ENCODE measurements at regions not wholly inside any gene's neighbourhood (a gene's known extent, or its start where the extent isn't known, plus 50 kb on each side); places are given as distances from the start of the nearest gene placed in this dataset.

DNA sequence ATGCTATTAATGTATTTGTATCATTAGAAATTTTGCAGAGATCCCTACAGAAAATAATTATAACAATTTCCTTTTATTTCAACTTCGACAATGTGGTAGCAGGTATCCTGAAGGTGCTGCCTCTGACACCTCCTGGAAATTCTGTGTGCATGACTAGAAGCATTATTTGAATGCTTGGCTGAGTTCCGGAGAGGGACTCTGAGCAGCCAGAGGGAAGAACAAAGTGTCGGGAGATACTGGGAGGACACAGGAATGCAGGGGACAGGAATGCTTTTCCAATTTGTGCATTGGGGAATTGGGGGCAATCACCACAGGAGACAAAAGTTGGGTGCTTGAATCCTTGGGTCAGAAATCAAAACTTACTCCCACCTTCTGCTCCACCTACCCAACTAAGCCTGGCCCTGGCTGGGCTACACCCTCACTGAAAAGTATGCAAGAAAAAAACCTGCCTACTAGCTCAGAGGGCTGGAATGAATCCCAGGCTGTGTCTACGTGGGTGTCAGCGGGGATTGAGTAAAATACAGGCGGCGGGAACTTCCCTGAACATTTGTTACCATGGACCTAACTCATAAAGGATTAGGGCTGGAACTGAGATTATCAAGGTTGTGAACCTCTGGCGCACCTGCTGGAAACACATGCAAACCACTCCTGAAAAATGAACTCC lies 299.3 kb downstream of the SOX11 start:
- no peak overlapping the region for H3K4me3 Mint-ChIP-seq
- DNase-seq (no peak), ATAC-seq (no peak)
- no peak overlapping the region for H3K27ac Mint-ChIP-seq
- CTCF ChIA-PET: no interaction called here
- no peaks in the 10 kb centered on the region for H3K36me3 Mint-ChIP-seq (ENCODE audit: low read depth)
- POLR2A ChIA-PET: no interaction called here
- no peaks in the 10 kb centered on the region for H3K4me1 Mint-ChIP-seq (ENCODE audit: low read depth)
- H3K9me3 Mint-ChIP-seq (ENCODE audit: insufficient read depth): no peaks in the 10 kb centered on the region
- no peaks in the 10 kb centered on the region for H3K27me3 Mint-ChIP-seq (ENCODE audit: low read depth)

GRCh38 chr2:5995832-5996231 lies 303.6 kb downstream of the SOX11 start:
- Mint-ChIP-seq H3K4me1 (ENCODE audit: low read depth) (no peaks in the 10 kb centered on the region), H3K4me3 (no peak overlapping the region), H3K27ac (no peak overlapping the region), H3K27me3 (ENCODE audit: low read depth) (no peaks in the 10 kb centered on the region), H3K36me3 (ENCODE audit: low read depth) (no peaks in the 10 kb centered on the region), H3K9me3 (ENCODE audit: insufficient read depth) (no peaks in the 10 kb centered on the region)
- ATAC-seq (no peak), DNase-seq (no peak)
- POLR2A ChIA-PET: no interaction called here
- CTCF ChIA-PET: no interaction called here

DNA sequence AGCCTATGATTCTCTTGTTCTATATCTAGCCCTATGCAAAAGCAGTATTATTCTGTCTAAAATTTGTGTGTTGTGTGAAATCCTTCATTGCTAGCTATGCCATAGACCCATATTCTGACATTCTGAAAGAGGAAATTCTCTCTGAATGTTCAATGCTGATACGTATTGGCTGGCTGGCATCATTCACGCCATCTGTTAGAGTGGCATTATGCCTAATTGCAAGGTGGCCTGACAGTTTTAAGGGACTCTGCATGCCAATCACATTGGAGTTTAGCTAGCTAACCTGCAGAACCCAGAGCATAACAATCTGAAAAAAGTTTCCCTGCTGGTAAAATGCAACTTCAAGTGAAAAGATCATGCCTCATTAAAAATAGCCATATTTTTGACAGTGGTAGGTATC lies 316.0 kb downstream of the SOX11 start:
- ATAC-seq: no peak
- ChIA-PET CTCF (no interaction called here), POLR2A (no interaction called here)
- Mint-ChIP-seq H3K27me3 (ENCODE audit: low read depth) (no peaks in the 10 kb centered on the region), H3K9me3 (ENCODE audit: insufficient read depth) (no peaks in the 10 kb centered on the region), H3K36me3 (ENCODE audit: low read depth) (no peaks in the 10 kb centered on the region), H3K27ac (no peak overlapping the region), H3K4me3 (no peak overlapping the region), H3K4me1 (ENCODE audit: low read depth) (no peaks in the 10 kb centered on the region)
- no peak for DNase-seq

DNA sequence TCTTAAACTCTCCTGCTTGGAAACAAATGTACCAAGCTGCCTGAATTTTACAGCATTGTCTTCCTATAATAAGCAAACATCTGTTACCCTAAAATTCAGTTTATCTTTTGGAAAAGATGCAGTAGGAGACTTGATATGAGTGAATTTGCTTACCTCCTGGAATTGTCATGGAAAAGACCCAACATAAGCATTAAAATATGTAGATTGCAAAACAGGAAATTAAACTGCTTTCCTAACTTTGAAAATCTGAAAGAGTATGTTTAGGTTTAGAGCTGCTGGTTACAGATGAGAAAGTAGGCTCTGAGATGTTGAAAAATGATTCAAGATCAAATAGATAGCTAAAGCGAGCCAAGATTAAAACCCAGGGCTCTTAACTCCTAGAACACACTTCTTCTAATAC lies 316.5 kb downstream of the SOX11 start:
- DNase-seq (no peak), ATAC-seq (no peak)
- ChIA-PET POLR2A (no interaction called here), CTCF (no interaction called here)
- Mint-ChIP-seq H3K4me1 (ENCODE audit: low read depth) (no peaks in the 10 kb centered on the region), H3K36me3 (ENCODE audit: low read depth) (no peaks in the 10 kb centered on the region), H3K9me3 (ENCODE audit: insufficient read depth) (no peaks in the 10 kb centered on the region), H3K27me3 (ENCODE audit: low read depth) (no peaks in the 10 kb centered on the region), H3K27ac (no peak overlapping the region), H3K4me3 (no peak overlapping the region)

DNA sequence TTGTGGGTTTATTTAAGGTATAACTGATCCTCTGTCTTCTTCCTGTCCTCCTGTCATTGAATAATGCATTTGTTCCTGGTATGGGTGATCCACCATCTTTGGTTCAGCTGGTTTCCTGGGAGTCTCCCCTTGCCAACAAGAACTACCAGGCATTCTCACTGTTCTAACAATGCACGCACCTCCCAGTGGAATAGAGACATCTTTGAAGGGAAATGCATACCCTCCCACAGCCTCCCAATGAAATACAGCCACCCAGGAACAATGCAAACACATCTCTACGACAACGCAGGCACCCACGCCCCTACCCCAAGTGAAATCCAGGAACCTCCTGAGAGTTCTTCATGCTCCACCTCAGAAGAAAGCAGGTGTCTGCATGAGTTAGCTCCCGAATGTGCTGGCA lies 318.0 kb downstream of the SOX11 start:
- POLR2A ChIA-PET: no interaction called here
- Mint-ChIP-seq H3K4me3 (no peak overlapping the region), H3K27ac (no peak overlapping the region), H3K4me1 (ENCODE audit: low read depth) (no peaks in the 10 kb centered on the region), H3K9me3 (ENCODE audit: insufficient read depth) (no peaks in the 10 kb centered on the region), H3K36me3 (ENCODE audit: low read depth) (no peaks in the 10 kb centered on the region), H3K27me3 (ENCODE audit: low read depth) (no peaks in the 10 kb centered on the region)
- CTCF ChIA-PET: no interaction called here
- DNase-seq (no peak), ATAC-seq (no peak)

DNA sequence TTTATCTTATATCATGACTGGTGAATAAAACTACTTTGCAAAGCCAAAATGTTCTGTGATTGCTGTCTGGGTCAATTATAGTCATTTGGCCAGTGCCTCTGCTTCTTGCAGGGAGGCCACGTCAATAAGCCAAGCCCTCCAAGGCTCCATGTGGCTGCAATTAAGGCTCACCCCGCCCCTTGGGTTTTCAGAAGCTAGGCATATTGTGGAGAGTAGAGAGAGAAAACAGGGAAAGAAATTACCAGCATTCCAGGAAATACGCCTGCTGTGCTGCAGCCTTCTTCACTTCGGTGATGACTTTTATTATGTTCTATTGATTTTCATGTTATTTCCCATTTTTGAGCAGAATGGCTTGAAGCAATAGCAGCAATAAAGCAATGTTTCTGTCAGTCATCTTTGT lies 319.7 kb downstream of the SOX11 start:
- Mint-ChIP-seq H3K36me3 (ENCODE audit: low read depth) (no peaks in the 10 kb centered on the region), H3K4me3 (no peak overlapping the region), H3K27me3 (ENCODE audit: low read depth) (no peaks in the 10 kb centered on the region), H3K9me3 (ENCODE audit: insufficient read depth) (no peaks in the 10 kb centered on the region), H3K4me1 (ENCODE audit: low read depth) (no peaks in the 10 kb centered on the region), H3K27ac (no peak overlapping the region)
- ChIA-PET CTCF (no interaction called here), POLR2A (no interaction called here)
- DNase-seq (no peak), ATAC-seq (no peak)

GRCh38 chr2:6017736-6018286 lies 325.6 kb downstream of the SOX11 start:
- CTCF ChIA-PET: no interaction called here
- no peaks in the 10 kb centered on the region for H3K4me1 Mint-ChIP-seq (ENCODE audit: low read depth)
- H3K36me3 Mint-ChIP-seq (ENCODE audit: low read depth): no peaks in the 10 kb centered on the region
- H3K27me3 Mint-ChIP-seq (ENCODE audit: low read depth): no peaks in the 10 kb centered on the region
- DNase-seq: no peak
- H3K9me3 Mint-ChIP-seq (ENCODE audit: insufficient read depth): peaks cover 3% of the 10 kb centered on the region
- H3K4me3 Mint-ChIP-seq: no peak overlapping the region
- H3K27ac Mint-ChIP-seq: no peak overlapping the region
- no peak for ATAC-seq
- POLR2A ChIA-PET: no interaction called here

GRCh38 chr2:6024229-6024628 lies 332.0 kb downstream of the SOX11 start:
- ATAC-seq (no peak), DNase-seq (no peak)
- no peaks in the 10 kb centered on the region for H3K36me3 Mint-ChIP-seq (ENCODE audit: low read depth)
- H3K4me1 Mint-ChIP-seq (ENCODE audit: low read depth): no peaks in the 10 kb centered on the region
- ChIA-PET CTCF (no interaction called here), POLR2A (no interaction called here)
- H3K27me3 Mint-ChIP-seq (ENCODE audit: low read depth): no peaks in the 10 kb centered on the region
- no peak overlapping the region for H3K4me3 Mint-ChIP-seq
- peaks cover 3% of the 10 kb centered on the region for H3K9me3 Mint-ChIP-seq (ENCODE audit: insufficient read depth)
- no peak overlapping the region for H3K27ac Mint-ChIP-seq

DNA sequence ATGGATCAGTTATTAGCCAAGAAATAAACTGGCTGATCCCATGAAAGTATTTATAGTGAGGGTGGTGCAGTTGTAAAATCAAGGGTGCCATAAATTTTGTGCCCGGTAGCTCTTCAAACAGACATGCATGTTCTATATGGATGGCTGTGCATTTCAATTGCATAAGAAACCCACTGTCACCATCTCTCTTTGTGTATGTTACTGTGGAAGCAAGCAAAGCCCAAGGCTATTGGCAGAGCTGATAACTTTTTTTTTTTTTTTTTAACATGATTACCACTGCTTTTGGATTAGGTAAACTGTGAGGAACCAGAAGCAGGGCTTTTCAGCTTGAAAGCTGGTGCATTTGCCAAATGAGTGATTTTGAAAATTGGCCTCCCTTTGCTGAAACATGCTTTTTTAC lies 332.6 kb downstream of the SOX11 start:
- ChIA-PET CTCF (no interaction called here), POLR2A (no interaction called here)
- DNase-seq (no peak), ATAC-seq (no peak)
- no peak overlapping the region for H3K27ac Mint-ChIP-seq
- no peaks in the 10 kb centered on the region for H3K4me1 Mint-ChIP-seq (ENCODE audit: low read depth)
- no peaks in the 10 kb centered on the region for H3K27me3 Mint-ChIP-seq (ENCODE audit: low read depth)
- H3K9me3 Mint-ChIP-seq (ENCODE audit: insufficient read depth): peaks cover 3% of the 10 kb centered on the region
- no peak overlapping the region for H3K4me3 Mint-ChIP-seq
- no peaks in the 10 kb centered on the region for H3K36me3 Mint-ChIP-seq (ENCODE audit: low read depth)

GRCh38 chr2:6025391-6025790 lies 333.2 kb downstream of the SOX11 start:
- POLR2A ChIA-PET: no interaction called here
- Mint-ChIP-seq H3K27me3 (ENCODE audit: low read depth) (no peaks in the 10 kb centered on the region), H3K36me3 (ENCODE audit: low read depth) (no peaks in the 10 kb centered on the region), H3K27ac (no peak overlapping the region), H3K4me1 (ENCODE audit: low read depth) (no peaks in the 10 kb centered on the region), H3K4me3 (no peak overlapping the region), H3K9me3 (ENCODE audit: insufficient read depth) (peaks cover 3% of the 10 kb centered on the region)
- DNase-seq: no peak
- CTCF ChIA-PET: no interaction called here
- no peak for ATAC-seq

GRCh38 chr2:6027066-6027465 lies 334.9 kb downstream of the SOX11 start:
- Mint-ChIP-seq H3K4me3 (no peak overlapping the region), H3K9me3 (ENCODE audit: insufficient read depth) (no peaks in the 10 kb centered on the region), H3K4me1 (ENCODE audit: low read depth) (no peaks in the 10 kb centered on the region), H3K27me3 (ENCODE audit: low read depth) (no peaks in the 10 kb centered on the region), H3K27ac (no peak overlapping the region), H3K36me3 (ENCODE audit: low read depth) (no peaks in the 10 kb centered on the region)
- ATAC-seq (no peak), DNase-seq (no peak)
- ChIA-PET POLR2A (no interaction called here), CTCF (no interaction called here)

DNA sequence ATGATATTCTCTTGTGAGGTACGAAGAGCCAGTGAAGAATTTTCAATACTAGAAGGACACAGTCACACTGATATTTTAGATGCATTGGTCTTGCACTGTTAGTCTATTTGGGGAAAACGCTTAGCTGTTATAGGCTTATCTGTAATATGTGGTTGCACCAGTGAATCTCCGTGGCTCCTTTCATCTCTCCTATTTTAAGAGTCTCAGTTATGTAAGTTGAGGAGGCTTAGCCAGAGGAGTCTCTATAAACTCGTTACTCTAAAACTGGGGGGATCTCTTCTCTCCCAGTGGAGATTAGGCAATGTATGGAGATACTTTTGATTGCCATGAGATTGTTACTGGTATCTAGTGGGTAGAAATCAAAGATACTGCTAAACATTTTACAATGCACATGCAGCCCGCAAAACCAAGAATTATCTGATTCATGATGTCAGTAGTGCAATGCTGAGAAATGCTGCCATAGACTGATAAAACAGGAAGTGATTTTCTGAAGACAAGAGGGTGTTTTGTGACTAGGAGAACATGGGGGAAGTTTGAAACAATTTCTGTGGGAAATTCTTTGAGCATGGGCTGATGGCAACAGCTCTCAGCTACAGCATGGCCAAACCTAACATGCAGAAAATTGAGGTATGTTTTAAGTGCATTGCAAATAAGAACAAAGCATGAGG lies 339.1 kb downstream of the SOX11 start:
- no peak overlapping the region for H3K27ac Mint-ChIP-seq
- POLR2A ChIA-PET: no interaction called here
- ATAC-seq: no peak

GRCh38 chr2:6036211-6036610 lies 344.0 kb downstream of the SOX11 start:
- Mint-ChIP-seq H3K27ac (no peak overlapping the region), H3K9me3 (ENCODE audit: insufficient read depth) (no peaks in the 10 kb centered on the region), H3K4me1 (ENCODE audit: low read depth) (no peaks in the 10 kb centered on the region), H3K4me3 (no peak overlapping the region), H3K36me3 (ENCODE audit: low read depth) (no peaks in the 10 kb centered on the region), H3K27me3 (ENCODE audit: low read depth) (no peaks in the 10 kb centered on the region)
- no peak for DNase-seq
- no peak for ATAC-seq
- POLR2A ChIA-PET: no interaction called here
- CTCF ChIA-PET: no interaction called here

More for the DNA sequence above, 339.1 kb downstream of the SOX11 start:
- no peak for DNase-seq
- no peaks in the 10 kb centered on the region for H3K9me3 Mint-ChIP-seq (ENCODE audit: insufficient read depth)
- no peaks in the 10 kb centered on the region for H3K27me3 Mint-ChIP-seq (ENCODE audit: low read depth)
- no peaks in the 10 kb centered on the region for H3K4me1 Mint-ChIP-seq (ENCODE audit: low read depth)
- CTCF ChIA-PET: no interaction called here
- no peaks in the 10 kb centered on the region for H3K36me3 Mint-ChIP-seq (ENCODE audit: low read depth)
- no peak overlapping the region for H3K4me3 Mint-ChIP-seq

Data from activated CD8-positive, alpha-beta T cell treated with anti-CD3 and anti-CD28 coated beads, Interleukin-2, amount 10 ng/mL, durations not matched to agents 7 days and 5 days (primary cell).